Mesothelial cell of epicardium (in vitro differentiated cells): ENCODE measurements at regions not wholly inside any gene's neighbourhood (a gene's known extent, or its start where the extent isn't known, plus 50 kb on each side); places are given as distances from the start of the nearest gene placed in this dataset.

Source experiments
- DNase-seq, 2 experiments: peaks; one replicate each; pipeline ENCODE4 v3.0.0; 2021; ENCODE audit warnings: low spot score in 2 of 2; ENCODE audit not compliant: unreplicated experiment in 2 of 2
- H3K27ac Mint-ChIP-seq: 2 replicates; pipeline ENCODE4 v1.8.0; 2021; ENCODE audit warnings: mixed read lengths
- H3K27me3 Mint-ChIP-seq: 2 replicates; pipeline ENCODE4 v1.8.0; 2021; ENCODE audit warnings: low read depth, mixed read lengths
- H3K36me3 Mint-ChIP-seq: 2 replicates; pipeline ENCODE4 v1.8.0; 2021; ENCODE audit warnings: mixed read lengths
- H3K4me1 Mint-ChIP-seq: 2 replicates; pipeline ENCODE4 v1.8.0; 2021; ENCODE audit warnings: mixed read lengths
- H3K4me3 Mint-ChIP-seq: 2 replicates; pipeline ENCODE4 v1.8.0; 2021; ENCODE audit warnings: mild to moderate bottlenecking, moderate library complexity, mixed read lengths
- H3K9me3 Mint-ChIP-seq: 2 replicates; pipeline ENCODE4 v1.8.0; 2021; ENCODE audit warnings: mixed read lengths
- TF ChIP-seq, protein P1 (sequence below): fragments of 200-600 bp; sonication (generic); IDR thresholded peaks from one replicate; pipeline ENCODE4 v1.5.0; 2021; ENCODE audit warnings: antibody characterized with exemption; ENCODE audit not compliant: unreplicated experiment

DNA sequence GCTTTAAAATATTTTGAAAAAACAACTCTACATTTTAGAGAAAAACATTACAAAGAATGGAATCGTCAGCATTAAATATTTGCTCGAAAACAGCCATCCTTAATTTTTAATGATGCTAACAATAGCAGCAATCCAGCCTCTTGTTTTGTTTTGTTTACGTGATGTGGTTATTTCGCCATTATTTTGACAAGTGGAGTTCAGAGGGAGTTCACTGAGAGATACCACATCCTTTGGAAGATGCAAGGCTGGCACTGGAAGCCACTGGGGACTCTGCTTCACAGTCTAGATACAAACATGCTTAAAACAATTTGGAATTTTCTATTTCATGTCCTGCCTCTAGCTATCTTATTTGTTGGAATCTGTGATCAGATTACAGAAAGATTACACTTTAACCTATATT lies 556.3 kb downstream of the PCDH17 start:
- peaks cover 4% of the 10 kb centered on the region for H3K9me3 Mint-ChIP-seq
- DNase-seq, result no peak
- H3K27me3 Mint-ChIP-seq, result no peaks in the 10 kb centered on the region
- H3K4me1 Mint-ChIP-seq, result no peaks in the 10 kb centered on the region
- H3K27ac Mint-ChIP-seq, result no peak overlapping the region
- TF ChIP-seq, protein P1, sequence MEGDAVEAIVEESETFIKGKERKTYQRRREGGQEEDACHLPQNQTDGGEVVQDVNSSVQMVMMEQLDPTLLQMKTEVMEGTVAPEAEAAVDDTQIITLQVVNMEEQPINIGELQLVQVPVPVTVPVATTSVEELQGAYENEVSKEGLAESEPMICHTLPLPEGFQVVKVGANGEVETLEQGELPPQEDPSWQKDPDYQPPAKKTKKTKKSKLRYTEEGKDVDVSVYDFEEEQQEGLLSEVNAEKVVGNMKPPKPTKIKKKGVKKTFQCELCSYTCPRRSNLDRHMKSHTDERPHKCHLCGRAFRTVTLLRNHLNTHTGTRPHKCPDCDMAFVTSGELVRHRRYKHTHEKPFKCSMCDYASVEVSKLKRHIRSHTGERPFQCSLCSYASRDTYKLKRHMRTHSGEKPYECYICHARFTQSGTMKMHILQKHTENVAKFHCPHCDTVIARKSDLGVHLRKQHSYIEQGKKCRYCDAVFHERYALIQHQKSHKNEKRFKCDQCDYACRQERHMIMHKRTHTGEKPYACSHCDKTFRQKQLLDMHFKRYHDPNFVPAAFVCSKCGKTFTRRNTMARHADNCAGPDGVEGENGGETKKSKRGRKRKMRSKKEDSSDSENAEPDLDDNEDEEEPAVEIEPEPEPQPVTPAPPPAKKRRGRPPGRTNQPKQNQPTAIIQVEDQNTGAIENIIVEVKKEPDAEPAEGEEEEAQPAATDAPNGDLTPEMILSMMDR, result no peak
- no peak overlapping the region for H3K4me3 Mint-ChIP-seq
- no peaks in the 10 kb centered on the region for H3K36me3 Mint-ChIP-seq

DNA sequence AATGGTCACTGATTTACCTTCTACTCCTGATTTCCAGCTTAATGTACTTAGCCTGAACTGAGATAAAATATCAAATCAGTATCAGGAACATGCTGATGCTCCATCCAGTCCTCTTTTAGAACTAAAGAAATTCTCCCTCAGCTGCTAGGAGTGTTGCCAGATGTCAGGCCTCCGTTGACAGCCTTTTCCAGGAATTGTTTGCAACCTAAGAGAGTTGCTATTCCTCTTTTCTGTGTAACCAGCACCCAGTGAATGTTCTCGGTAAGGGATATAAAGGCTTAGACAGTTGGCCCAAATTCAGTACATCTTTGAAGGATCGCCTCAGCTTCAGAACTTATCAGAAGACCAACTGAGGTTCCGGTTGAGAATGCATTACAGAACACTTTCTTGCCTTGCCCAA lies 559.0 kb downstream of the PCDH17 start:
- no peaks in the 10 kb centered on the region for H3K4me1 Mint-ChIP-seq
- no peak overlapping the region for H3K27ac Mint-ChIP-seq
- TF ChIP-seq, protein P1, result no peak
- no peak for DNase-seq
- H3K36me3 Mint-ChIP-seq, result no peaks in the 10 kb centered on the region
- no peaks in the 10 kb centered on the region for H3K27me3 Mint-ChIP-seq
- no peak overlapping the region for H3K4me3 Mint-ChIP-seq
- peaks cover 6% of the 10 kb centered on the region for H3K9me3 Mint-ChIP-seq

DNA sequence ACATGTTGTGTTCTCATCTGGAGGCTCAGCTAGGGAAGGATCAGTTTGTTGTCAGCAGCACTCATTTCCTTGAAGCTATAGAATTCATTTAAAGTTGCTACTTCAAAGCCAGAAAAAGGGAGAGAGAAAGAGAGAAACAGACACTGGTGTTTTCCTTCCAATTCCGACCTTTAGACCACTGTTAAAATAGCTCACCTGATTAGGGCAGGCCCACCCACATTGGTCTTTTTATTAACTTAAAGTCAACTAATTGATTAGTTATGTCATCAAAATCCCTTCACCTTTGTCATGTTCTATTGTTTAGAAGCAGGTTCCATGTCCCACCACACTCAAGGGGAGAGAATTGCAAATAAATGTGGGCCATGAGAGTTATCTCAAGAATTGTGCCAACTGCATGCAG lies 560.2 kb downstream of the PCDH17 start:
- Mint-ChIP-seq H3K27me3 (no peaks in the 10 kb centered on the region), H3K36me3 (no peaks in the 10 kb centered on the region), H3K27ac (no peak overlapping the region), H3K4me1 (no peaks in the 10 kb centered on the region), H3K4me3 (no peak overlapping the region), H3K9me3 (peaks cover 8% of the 10 kb centered on the region)
- TF ChIP-seq, protein P1, result no peak
- no peak for DNase-seq

DNA sequence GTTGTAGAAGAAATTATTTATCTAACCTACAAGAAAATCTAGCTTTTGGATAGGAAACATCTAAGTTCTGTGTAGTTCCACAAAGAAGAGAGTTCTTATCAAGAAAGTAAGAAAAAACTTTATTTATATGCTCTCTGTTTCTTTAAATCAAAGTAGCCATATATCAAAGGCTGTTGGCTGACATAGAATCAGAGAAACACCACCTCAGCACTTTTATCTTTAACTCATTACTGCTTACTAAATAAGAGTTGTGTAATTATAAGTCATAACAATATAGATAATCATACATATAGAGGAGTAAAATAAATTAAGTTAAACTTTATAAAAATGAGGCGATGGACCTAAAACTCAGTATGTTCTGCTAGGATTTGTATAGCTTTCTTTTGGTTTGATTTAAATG lies 570.6 kb downstream of the PCDH17 start:
- Mint-ChIP-seq H3K4me3 (no peak overlapping the region), H3K9me3 (peaks cover 3% of the 10 kb centered on the region), H3K4me1 (no peaks in the 10 kb centered on the region), H3K27me3 (no peaks in the 10 kb centered on the region), H3K36me3 (no peaks in the 10 kb centered on the region), H3K27ac (no peak overlapping the region)
- TF ChIP-seq, protein P1, result no peak
- no peak for DNase-seq

DNA sequence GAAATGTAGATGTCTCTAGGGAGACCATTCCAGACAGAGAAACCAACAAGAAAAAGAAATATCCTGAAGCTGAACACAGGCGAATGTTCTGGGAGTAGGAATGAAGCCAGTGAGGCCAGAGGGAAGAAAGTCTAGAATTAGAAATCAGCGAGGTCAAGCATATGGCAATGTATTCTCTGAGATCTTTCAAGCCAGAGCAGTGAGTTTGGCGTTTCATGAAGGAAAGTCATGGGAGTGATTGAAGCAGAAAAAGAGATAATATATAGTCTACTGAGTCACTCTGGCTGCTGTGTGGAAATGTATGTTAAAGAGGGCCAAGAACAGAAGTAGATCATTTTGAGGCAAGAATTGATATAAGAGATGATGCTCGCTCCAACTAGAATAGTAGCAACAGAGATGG lies 576.0 kb downstream of the PCDH17 start:
- DNase-seq, result no peak
- Mint-ChIP-seq H3K27me3 (no peaks in the 10 kb centered on the region), H3K4me1 (no peaks in the 10 kb centered on the region), H3K9me3 (no peaks in the 10 kb centered on the region), H3K4me3 (no peak overlapping the region), H3K36me3 (no peaks in the 10 kb centered on the region), H3K27ac (no peak overlapping the region)
- TF ChIP-seq, protein P1, result no peak

DNA sequence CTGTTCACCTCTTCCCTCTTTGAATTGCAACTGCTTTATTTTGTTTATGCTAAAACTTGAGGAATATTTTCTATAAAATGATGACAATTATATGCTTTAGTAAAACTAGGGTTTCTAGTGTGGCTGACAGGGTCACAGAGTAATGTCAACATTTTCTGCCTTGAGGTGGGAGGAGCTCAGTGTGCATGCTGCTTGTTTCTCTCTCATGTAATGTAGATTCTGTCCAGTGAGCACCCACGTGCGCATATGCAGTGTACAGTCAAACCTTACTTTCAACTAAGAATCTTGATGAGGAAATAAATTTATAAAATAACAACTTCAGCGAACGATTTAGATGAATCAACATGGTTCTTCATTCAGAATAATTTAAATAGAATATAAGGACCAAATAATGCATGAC lies 603.9 kb downstream of the PCDH17 start:
- Mint-ChIP-seq H3K36me3 (no peaks in the 10 kb centered on the region), H3K4me3 (no peak overlapping the region), H3K27ac (no peak overlapping the region), H3K4me1 (no peaks in the 10 kb centered on the region), H3K9me3 (peaks cover 5% of the 10 kb centered on the region), H3K27me3 (no peaks in the 10 kb centered on the region)
- no peak for DNase-seq
- TF ChIP-seq, protein P1, result no peak
